Spinal cord (tissue), 9 donors: ENCODE measurements at regions not wholly inside any gene's neighbourhood (a gene's known extent, or its start where the extent isn't known, plus 50 kb on each side); places are given as distances from the start of the nearest gene placed in this dataset.

ENCODE experiments used
- DNase-seq, 6 donors: peaks; one replicate each; pipeline versions ENCODE4 v3.0.0 to v3.0.0-alpha.2; 2013 to 2015; ENCODE audit warnings: low spot score in 6 of 6, low read depth in 4 of 6
- H3K27ac ChIP-seq: one replicate; pipeline ENCODE4 v1.5.1; 2013; ENCODE audit warnings: low read depth, low read length, control low read depth
- H3K27me3 ChIP-seq: one replicate; pipeline ENCODE4 v1.6.1; 2013; ENCODE audit warnings: low read length; ENCODE audit not compliant: control insufficient read depth, insufficient read depth
- H3K36me3 ChIP-seq: one replicate; pipeline ENCODE4 v1.6.1; 2013; ENCODE audit warnings: low read length; ENCODE audit not compliant: control insufficient read depth, insufficient read depth
- H3K4me1 ChIP-seq: one replicate; pipeline ENCODE4 v1.6.1; 2013; ENCODE audit warnings: low read length; ENCODE audit not compliant: control insufficient read depth, insufficient read depth
- H3K4me3 ChIP-seq: one replicate; pipeline ENCODE4 v1.5.1; 2013; ENCODE audit warnings: low read depth, low read length, control low read depth
- H3K9me3 ChIP-seq: one replicate; pipeline ENCODE4 v1.6.1; 2013; ENCODE audit warnings: low read length; ENCODE audit not compliant: control insufficient read depth, insufficient read depth
- WGBS: methylation state at CpG from one replicate; pipeline ENCODE4 v1.1.5; 2013; ENCODE audit warnings: missing lambda C conversion rate; ENCODE audit not compliant: insufficient coverage; 5-methylcytosine and 5-hydroxymethylcytosine counted together
- donor health status: healthy.

DNA sequence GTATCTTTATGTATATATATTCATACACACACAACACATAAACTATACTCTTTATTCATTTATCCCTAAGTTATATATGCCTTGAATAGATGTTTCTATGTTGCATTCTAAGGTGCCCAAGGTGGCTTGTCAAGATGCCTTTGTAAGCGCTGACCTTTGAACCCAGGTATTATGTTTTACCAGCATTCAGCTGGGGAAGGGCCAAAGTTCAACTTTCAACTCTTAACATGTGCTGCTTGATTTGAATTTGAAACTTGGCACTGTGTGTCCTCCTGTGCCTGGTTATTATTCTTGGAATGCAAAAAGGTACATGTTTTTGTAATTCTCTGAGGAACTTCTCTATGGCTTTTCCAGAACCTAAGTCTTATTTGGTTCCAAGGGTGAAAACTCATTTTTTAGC, 146.5 kb downstream of the EDN1 start:
- Histone ChIP-seq H3K4me1 (no peaks in the 10 kb centered on the region), H3K27ac (no peak overlapping the region), H3K27me3 (no peaks in the 10 kb centered on the region), H3K4me3 (no peak overlapping the region), H3K36me3 (no peaks in the 10 kb centered on the region), H3K9me3 (peaks cover 1% of the 10 kb centered on the region)
- WGBS: 50% methylated on average over 1 of the region's 1 CpG
- no peak for DNase-seq

DNA sequence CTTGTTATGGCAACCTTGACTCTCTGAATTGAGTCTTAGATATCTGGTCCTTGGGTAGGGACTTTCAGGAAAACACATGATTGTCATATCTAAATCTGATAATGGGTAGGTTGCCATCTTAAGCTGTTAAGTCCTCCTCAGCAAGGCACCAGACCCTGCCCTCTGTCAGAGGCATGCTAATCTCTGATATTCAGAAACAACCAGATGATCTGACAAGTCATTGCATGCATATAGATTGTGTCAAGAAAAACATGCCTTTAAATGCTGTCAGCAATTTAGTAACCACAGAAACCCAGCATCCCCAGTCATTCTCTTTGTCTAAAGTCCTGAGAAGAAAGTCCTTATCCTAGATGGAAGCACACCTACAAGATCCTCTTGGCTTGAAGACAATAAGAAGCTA, 149.1 kb downstream of the EDN1 start:
- no peak overlapping the region for H3K27ac ChIP-seq
- peaks cover 1% of the 10 kb centered on the region for H3K9me3 ChIP-seq
- no peak overlapping the region for H3K4me3 ChIP-seq
- no peaks in the 10 kb centered on the region for H3K36me3 ChIP-seq
- no peak for DNase-seq
- H3K27me3 ChIP-seq: no peaks in the 10 kb centered on the region
- no peaks in the 10 kb centered on the region for H3K4me1 ChIP-seq

DNA sequence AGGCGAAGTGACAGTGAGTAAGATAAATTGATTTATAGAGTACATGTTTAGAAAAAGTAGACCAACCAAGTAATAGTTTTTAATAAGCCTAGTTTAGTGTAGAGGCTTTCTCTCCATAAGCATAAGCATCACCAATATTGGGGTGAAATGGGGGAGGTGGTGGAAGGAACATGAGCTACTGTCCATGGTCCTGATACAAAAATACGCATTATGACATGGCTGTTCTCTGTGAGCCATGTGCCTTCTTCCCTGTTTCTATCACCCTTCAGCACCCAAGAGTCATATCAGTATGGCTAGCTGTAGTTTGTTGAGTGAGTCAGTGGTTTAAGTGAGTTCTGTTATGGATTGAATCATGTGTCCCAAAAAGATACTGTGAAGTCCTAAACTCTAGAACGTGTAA, 150.8 kb downstream of the EDN1 start:
- no peak overlapping the region for H3K27ac ChIP-seq
- no peaks in the 10 kb centered on the region for H3K9me3 ChIP-seq
- H3K36me3 ChIP-seq: no peaks in the 10 kb centered on the region
- no peaks in the 10 kb centered on the region for H3K27me3 ChIP-seq
- no peak for DNase-seq
- no peak overlapping the region for H3K4me3 ChIP-seq
- 80% methylated on average over 1 of the region's 3 CpGs for WGBS
- H3K4me1 ChIP-seq: no peaks in the 10 kb centered on the region

DNA sequence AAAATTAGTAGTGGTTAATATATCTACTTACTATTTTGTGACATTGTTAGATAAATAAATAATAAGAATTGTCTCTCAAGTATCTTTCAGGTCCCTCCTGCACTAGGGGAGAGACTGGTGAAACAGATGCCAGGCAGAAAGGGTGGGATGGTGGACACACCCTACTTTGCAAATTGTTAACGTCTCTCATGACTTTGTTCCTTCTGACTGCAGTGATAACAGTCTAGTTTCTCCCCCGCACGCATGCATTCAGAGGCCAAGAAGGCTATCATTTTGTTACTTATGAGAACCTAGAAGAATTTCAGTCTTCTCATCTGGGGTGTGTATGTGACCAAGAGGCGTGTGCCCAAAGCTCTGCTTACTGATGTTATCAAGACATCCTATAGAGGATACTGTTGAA, 152.3 kb downstream of the EDN1 start:
- no peak overlapping the region for H3K4me3 ChIP-seq
- 93% methylated on average over 3 of the region's 4 CpGs for WGBS
- H3K27me3 ChIP-seq: no peaks in the 10 kb centered on the region
- H3K4me1 ChIP-seq: no peaks in the 10 kb centered on the region
- no peak for DNase-seq
- H3K9me3 ChIP-seq: no peaks in the 10 kb centered on the region
- no peaks in the 10 kb centered on the region for H3K36me3 ChIP-seq
- no peak overlapping the region for H3K27ac ChIP-seq

DNA sequence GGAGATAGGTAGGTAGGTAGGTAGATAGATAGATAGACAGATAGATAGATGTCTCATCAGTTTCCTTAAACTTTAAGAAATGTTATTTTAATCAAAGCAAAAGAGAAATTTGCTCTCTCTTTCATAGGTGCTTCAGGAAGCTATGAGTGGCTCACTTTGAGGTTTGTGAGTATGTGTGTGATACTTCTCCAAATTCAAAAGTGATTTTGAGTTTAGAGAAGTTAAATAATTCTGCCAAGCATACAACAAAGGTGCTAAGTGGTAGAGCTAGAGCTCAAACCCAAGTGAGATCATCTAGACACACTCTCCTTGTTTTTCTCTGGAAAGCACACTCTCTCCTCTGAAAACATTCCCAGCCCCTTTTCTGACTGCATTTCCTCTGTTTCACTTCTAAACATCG, 156.2 kb downstream of the EDN1 start:
- WGBS: 85% methylated on average over 1 of the region's 1 CpG
- no peaks in the 10 kb centered on the region for H3K4me1 ChIP-seq

DNA sequence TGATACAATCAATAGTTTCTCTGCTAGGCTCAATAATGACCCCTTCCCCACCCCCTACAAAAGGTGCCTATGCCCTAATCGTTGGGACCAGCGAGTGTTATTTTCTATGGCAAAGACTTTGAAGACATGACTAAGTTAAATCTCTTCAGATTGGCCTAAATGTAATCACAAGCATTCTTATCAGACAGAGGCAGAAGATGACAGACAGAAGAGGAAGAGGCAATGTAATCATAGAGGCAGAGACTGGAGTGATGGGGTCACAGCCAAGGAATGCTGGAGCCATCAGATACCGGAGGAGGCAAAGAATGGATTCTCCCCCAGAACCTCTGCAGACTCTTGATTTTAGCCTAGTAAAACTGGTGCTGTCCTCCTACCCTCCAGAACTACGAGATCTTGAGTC, 159.3 kb downstream of the EDN1 start:
- no peaks in the 10 kb centered on the region for H3K27me3 ChIP-seq
- DNase-seq: no peak
- H3K4me3 ChIP-seq: no peak overlapping the region
- no peaks in the 10 kb centered on the region for H3K36me3 ChIP-seq
- no peak overlapping the region for H3K27ac ChIP-seq
- H3K9me3 ChIP-seq: peaks cover 1% of the 10 kb centered on the region
- no peaks in the 10 kb centered on the region for H3K4me1 ChIP-seq
- 90% methylated on average over 4 of the region's 4 CpGs for WGBS

More for the DNA sequence above, 156.2 kb downstream of the EDN1 start:
- H3K27ac ChIP-seq: no peak overlapping the region
- H3K36me3 ChIP-seq: no peaks in the 10 kb centered on the region
- H3K9me3 ChIP-seq: peaks cover 1% of the 10 kb centered on the region
- no peak overlapping the region for H3K4me3 ChIP-seq
- H3K27me3 ChIP-seq: no peaks in the 10 kb centered on the region
- DNase-seq: no peak

DNA sequence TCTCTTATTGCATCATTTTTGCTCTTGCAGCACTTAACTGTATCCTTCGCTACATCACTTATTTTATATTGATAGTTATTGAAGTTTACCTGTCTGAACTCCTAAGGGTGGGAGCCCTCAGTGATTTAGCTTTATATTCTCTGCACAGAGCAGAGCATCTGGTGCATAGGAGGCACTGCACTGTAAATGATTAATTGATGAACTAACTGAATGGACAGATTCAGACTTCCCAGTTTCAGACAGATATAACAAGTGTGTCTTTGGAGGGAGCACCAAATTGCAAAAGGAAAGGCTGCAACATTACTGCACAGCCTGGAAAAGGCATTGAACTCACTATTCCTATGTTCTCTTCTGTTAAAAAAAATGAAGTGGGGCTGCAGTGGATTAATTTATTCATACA, 160.3 kb downstream of the EDN1 start:
- WGBS: no CpG with 5 or more reads among the region's 1 CpG
- no peak for DNase-seq
- peaks cover 1% of the 10 kb centered on the region for H3K9me3 ChIP-seq
- H3K27ac ChIP-seq: no peak overlapping the region
- no peaks in the 10 kb centered on the region for H3K27me3 ChIP-seq
- no peaks in the 10 kb centered on the region for H3K4me1 ChIP-seq
- no peak overlapping the region for H3K4me3 ChIP-seq
- H3K36me3 ChIP-seq: no peaks in the 10 kb centered on the region

DNA sequence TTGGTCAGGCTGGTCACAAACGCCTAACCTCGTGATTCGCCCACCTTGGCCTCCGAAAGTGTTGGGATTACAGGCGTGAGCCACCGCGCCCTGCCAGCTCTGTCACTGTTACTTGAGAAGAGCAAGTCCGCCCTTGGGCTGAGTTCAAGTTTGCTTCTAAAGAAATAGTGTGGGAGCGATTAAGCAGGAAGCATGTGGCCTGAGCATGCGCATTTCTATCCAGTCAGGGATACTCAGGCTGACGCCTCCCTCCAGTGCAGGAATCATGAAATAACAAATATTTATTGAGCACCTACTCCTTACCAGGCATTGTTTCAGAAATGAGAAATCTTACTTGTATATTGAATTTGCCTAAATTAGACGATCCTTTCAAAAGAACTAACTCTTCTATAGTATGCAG, 166.2 kb downstream of the EDN1 start:
- no peak for DNase-seq
- Histone ChIP-seq H3K4me1 (no peaks in the 10 kb centered on the region), H3K36me3 (no peaks in the 10 kb centered on the region), H3K27me3 (no peaks in the 10 kb centered on the region), H3K4me3 (no peak overlapping the region), H3K27ac (no peak overlapping the region), H3K9me3 (no peaks in the 10 kb centered on the region)
- WGBS: 97% methylated on average over 9 of the region's 12 CpGs

DNA sequence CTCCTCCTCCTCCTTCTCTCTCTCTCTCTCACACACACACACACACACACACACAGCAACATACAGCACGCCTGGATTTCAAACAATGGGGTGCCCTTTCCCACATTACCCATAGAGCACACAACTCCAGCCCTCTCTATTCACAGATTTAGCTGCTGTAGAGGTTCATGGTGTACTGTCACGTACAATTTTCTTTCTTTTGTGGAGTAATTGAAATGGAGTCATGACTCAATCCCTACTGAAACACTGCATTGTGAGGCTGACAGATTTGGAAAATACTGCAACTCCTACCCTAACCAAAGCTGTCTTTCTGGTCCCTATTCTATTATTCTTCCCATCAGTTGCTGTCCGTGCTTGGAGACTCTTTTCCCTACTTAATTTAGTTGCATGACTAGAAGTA, 166.9 kb downstream of the EDN1 start:
- no peaks in the 10 kb centered on the region for H3K36me3 ChIP-seq
- no peaks in the 10 kb centered on the region for H3K4me1 ChIP-seq
- no peak overlapping the region for H3K27ac ChIP-seq
- no peaks in the 10 kb centered on the region for H3K27me3 ChIP-seq
- no peak for DNase-seq
- H3K4me3 ChIP-seq: no peak overlapping the region
- no CpG with 5 or more reads among the region's 3 CpGs for WGBS
- H3K9me3 ChIP-seq: no peaks in the 10 kb centered on the region

DNA sequence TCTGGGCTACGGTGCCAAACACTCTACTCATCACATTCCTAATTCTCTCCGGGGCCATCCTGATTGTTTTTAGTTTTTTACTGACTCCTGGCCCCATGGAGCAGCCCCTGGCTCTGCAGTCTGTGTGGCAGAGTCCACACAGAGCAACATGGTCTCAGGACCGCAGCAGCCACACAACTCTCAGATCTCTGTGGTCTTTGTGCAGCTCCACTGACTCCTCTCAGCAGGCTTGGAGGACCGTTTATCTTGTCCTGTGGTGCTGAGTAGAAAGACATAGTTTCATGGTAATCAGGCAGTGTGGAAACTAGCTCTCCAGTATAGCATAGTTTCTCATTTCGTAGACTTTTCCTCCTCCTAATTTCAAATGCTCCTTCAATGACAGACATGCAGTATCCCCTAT, 168.4 kb downstream of the EDN1 start:
- Histone ChIP-seq H3K4me3 (no peak overlapping the region), H3K27me3 (no peaks in the 10 kb centered on the region), H3K9me3 (no peaks in the 10 kb centered on the region), H3K4me1 (no peaks in the 10 kb centered on the region), H3K36me3 (no peaks in the 10 kb centered on the region), H3K27ac (no peak overlapping the region)
- no peak for DNase-seq
- 26% methylated on average over 4 of the region's 5 CpGs for WGBS
